ENCODE measurements at regions not wholly inside any gene's neighbourhood (a gene's known extent, or its start where the extent isn't known, plus 50 kb on each side); places are given as distances from the start of the nearest gene placed in this dataset.

DNA sequence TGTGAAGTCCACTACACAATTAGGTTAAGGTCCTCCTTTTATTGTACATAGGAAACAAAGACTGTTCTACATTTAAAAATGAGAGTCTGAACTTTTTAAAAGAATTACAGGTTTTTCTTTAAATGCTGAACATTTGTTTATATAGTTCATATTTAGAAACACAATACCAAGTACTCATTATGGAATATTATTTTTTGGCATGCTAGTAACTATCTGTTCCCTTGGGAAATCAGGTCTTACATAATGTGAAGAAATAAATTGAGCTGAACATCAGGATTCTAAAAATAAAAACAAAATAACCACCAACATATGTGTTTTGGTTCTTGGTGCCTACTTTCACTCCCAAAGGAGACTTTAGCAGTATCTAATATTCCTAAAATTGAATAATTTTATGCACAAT, 230.5 kb upstream of the IZUMO3 start:
- no peak for TF ChIP-seq TCF12 (IDR thresholded peaks at IDR 0.05; ENCODE audit: low read depth)
- TF ChIP-seq, protein P1, sequence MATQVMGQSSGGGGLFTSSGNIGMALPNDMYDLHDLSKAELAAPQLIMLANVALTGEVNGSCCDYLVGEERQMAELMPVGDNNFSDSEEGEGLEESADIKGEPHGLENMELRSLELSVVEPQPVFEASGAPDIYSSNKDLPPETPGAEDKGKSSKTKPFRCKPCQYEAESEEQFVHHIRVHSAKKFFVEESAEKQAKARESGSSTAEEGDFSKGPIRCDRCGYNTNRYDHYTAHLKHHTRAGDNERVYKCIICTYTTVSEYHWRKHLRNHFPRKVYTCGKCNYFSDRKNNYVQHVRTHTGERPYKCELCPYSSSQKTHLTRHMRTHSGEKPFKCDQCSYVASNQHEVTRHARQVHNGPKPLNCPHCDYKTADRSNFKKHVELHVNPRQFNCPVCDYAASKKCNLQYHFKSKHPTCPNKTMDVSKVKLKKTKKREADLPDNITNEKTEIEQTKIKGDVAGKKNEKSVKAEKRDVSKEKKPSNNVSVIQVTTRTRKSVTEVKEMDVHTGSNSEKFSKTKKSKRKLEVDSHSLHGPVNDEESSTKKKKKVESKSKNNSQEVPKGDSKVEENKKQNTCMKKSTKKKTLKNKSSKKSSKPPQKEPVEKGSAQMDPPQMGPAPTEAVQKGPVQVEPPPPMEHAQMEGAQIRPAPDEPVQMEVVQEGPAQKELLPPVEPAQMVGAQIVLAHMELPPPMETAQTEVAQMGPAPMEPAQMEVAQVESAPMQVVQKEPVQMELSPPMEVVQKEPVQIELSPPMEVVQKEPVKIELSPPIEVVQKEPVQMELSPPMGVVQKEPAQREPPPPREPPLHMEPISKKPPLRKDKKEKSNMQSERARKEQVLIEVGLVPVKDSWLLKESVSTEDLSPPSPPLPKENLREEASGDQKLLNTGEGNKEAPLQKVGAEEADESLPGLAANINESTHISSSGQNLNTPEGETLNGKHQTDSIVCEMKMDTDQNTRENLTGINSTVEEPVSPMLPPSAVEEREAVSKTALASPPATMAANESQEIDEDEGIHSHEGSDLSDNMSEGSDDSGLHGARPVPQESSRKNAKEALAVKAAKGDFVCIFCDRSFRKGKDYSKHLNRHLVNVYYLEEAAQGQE (IDR thresholded peaks at IDR 0.05; ENCODE audit: low read depth) = no peak
- TF ChIP-seq TAF1 (IDR thresholded peaks at IDR 0.05; ENCODE audit: low read depth) = no peak
- TF ChIP-seq MAX (IDR thresholded peaks at IDR 0.05) = no peak
- no peak for TF ChIP-seq RAD21 (IDR thresholded peaks at IDR 0.05; ENCODE audit: low read depth)
- TF ChIP-seq, protein P2, sequence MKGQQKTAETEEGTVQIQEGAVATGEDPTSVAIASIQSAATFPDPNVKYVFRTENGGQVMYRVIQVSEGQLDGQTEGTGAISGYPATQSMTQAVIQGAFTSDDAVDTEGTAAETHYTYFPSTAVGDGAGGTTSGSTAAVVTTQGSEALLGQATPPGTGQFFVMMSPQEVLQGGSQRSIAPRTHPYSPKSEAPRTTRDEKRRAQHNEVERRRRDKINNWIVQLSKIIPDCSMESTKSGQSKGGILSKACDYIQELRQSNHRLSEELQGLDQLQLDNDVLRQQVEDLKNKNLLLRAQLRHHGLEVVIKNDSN (IDR thresholded peaks at IDR 0.05) = no peak
- TF ChIP-seq FOXM1 (IDR thresholded peaks at IDR 0.05; ENCODE audit: borderline replicate concordance, low read depth) = no peak
- no peak for TF ChIP-seq TEAD4 (IDR thresholded peaks at IDR 0.05)
- TF ChIP-seq CEBPB (IDR thresholded peaks at IDR 0.05) = no peak
- TF ChIP-seq YY1 (IDR thresholded peaks at IDR 0.05; ENCODE audit: low read depth) = no peak
- no peak for TF ChIP-seq EGR1 (IDR thresholded peaks at IDR 0.05)
- TF ChIP-seq EP300 (IDR thresholded peaks at IDR 0.05; ENCODE audit: borderline replicate concordance) = no peak
- TF ChIP-seq CREB1 (IDR thresholded peaks at IDR 0.05; ENCODE audit: low read depth) = no peak
- TF ChIP-seq NFIC (IDR thresholded peaks at IDR 0.05) = no peak
- TF ChIP-seq ZBTB7A (IDR thresholded peaks at IDR 0.05; ENCODE audit: low read depth) = no peak

GRCh38 chr9:24766081-24766480, 220.4 kb upstream of the IZUMO3 start:
- TF ChIP-seq CEBPB (IDR thresholded peaks at IDR 0.05) (no peak), EGR1 (IDR thresholded peaks at IDR 0.05) (no peak), RAD21 (IDR thresholded peaks at IDR 0.05; ENCODE audit: low read depth) (no peak), MAX (IDR thresholded peaks at IDR 0.05) (no peak), TEAD4 (IDR thresholded peaks at IDR 0.05) (no peak), TAF1 (IDR thresholded peaks at IDR 0.05; ENCODE audit: low read depth) (no peak), CREB1 (IDR thresholded peaks at IDR 0.05; ENCODE audit: low read depth) (no peak)
- TF ChIP-seq, protein P2 (IDR thresholded peaks at IDR 0.05) = no peak

GRCh38 chr9:24765025-24765756, 219.5 kb upstream of the IZUMO3 start:
- TF ChIP-seq NFIC (IDR thresholded peaks at IDR 0.05) = no peak
- TF ChIP-seq RAD21 (IDR thresholded peaks at IDR 0.05; ENCODE audit: low read depth) = no peak
- TF ChIP-seq ZBTB7A (IDR thresholded peaks at IDR 0.05; ENCODE audit: low read depth) = no peak
- no peak for TF ChIP-seq TAF1 (IDR thresholded peaks at IDR 0.05; ENCODE audit: low read depth)
- TF ChIP-seq, protein P1 (IDR thresholded peaks at IDR 0.05; ENCODE audit: low read depth) = no peak

GRCh38 chr9:24738421-24738961, 192.8 kb upstream of the IZUMO3 start:
- no peak for TF ChIP-seq MAX (IDR thresholded peaks at IDR 0.05)
- no peak for TF ChIP-seq CREB1 (IDR thresholded peaks at IDR 0.05; ENCODE audit: low read depth)
- no peak for TF ChIP-seq TCF12 (IDR thresholded peaks at IDR 0.05; ENCODE audit: low read depth)
- no peak for TF ChIP-seq RAD21 (IDR thresholded peaks at IDR 0.05; ENCODE audit: low read depth)
- no peak for TF ChIP-seq YY1 (IDR thresholded peaks at IDR 0.05; ENCODE audit: low read depth)
- no peak for TF ChIP-seq TEAD4 (IDR thresholded peaks at IDR 0.05)
- no peak for TF ChIP-seq TAF1 (IDR thresholded peaks at IDR 0.05; ENCODE audit: low read depth)
- TF ChIP-seq EGR1 (IDR thresholded peaks at IDR 0.05) = no peak
- no peak for TF ChIP-seq NFIC (IDR thresholded peaks at IDR 0.05)
- no peak for TF ChIP-seq EP300 (IDR thresholded peaks at IDR 0.05; ENCODE audit: borderline replicate concordance)
- no peak for TF ChIP-seq ZBTB7A (IDR thresholded peaks at IDR 0.05; ENCODE audit: low read depth)
- TF ChIP-seq FOXM1 (IDR thresholded peaks at IDR 0.05; ENCODE audit: borderline replicate concordance, low read depth) = no peak
- TF ChIP-seq, protein P1 (IDR thresholded peaks at IDR 0.05; ENCODE audit: low read depth) = no peak
- TF ChIP-seq CEBPB (IDR thresholded peaks at IDR 0.05) = no peak
- TF ChIP-seq, protein P2 (IDR thresholded peaks at IDR 0.05) = no peak
